ENCODE measurements at regions not wholly inside any gene's neighbourhood (a gene's known extent, or its start where the extent isn't known, plus 50 kb on each side); places are given as distances from the start of the nearest gene placed in this dataset.
"Not testable (repeated sequence)": the region's sequence is repeated elsewhere in the genome, so short reads cannot be mapped to it uniquely, and the experiment has no call there.

DNA sequence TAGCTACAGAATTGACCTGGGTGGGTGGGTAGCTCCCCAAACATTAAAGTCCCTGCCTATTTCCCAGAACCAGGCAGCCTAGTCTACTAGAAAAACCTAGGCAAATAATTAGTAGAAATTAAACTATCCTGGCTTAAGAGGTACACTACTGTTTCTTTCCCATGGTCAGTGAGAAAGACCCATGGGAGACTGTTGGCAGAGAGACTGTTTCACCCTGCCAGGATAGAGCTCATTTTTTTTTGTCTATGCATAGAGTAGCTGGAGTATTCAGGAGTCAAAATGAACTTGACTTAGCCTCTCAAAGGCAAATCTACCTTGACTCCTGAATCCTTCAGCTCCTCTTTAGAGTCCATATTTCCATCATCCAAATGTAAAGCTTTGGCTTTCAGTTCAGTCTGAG, 107.0 kb upstream of the AR start:
- Mint-ChIP-seq H3K27me3 (ENCODE audit: unreplicated experiment) (peaks cover 1% of the 10 kb centered on the region), H3K4me1 (ENCODE audit: unreplicated experiment) (no peaks in the 10 kb centered on the region), H3K36me3 (ENCODE audit: low read depth, unreplicated experiment) (no peaks in the 10 kb centered on the region), H3K9me3 (ENCODE audit: unreplicated experiment) (no peaks in the 10 kb centered on the region), H3K4me3 (ENCODE audit: unreplicated experiment) (no peak overlapping the region), H3K27ac (ENCODE audit: unreplicated experiment) (no peak overlapping the region)
- TF ChIP-seq, protein P1, sequence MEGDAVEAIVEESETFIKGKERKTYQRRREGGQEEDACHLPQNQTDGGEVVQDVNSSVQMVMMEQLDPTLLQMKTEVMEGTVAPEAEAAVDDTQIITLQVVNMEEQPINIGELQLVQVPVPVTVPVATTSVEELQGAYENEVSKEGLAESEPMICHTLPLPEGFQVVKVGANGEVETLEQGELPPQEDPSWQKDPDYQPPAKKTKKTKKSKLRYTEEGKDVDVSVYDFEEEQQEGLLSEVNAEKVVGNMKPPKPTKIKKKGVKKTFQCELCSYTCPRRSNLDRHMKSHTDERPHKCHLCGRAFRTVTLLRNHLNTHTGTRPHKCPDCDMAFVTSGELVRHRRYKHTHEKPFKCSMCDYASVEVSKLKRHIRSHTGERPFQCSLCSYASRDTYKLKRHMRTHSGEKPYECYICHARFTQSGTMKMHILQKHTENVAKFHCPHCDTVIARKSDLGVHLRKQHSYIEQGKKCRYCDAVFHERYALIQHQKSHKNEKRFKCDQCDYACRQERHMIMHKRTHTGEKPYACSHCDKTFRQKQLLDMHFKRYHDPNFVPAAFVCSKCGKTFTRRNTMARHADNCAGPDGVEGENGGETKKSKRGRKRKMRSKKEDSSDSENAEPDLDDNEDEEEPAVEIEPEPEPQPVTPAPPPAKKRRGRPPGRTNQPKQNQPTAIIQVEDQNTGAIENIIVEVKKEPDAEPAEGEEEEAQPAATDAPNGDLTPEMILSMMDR (IDR thresholded peaks at IDR 0.05; ENCODE audit: unreplicated experiment), result no peak
- DNase-seq (ENCODE audit: low spot score), result no peak

DNA sequence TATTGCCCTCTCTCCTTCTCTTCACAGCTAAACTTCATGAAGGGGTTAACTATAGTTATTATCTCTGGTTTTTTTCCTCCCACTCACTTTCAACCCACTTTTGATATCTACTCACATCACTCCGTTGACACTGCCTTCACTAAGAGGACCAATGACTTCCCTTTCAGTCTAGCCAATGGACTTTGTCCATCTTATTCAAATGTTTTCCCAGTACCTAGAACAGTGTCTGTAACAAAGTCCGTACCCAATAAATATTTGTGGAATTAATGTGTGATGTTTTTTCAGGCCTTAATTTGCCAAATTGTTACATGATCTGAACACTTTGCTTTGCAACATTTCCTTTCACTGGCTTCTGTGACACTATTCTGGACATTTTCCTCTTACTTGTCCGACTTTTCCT, 106.0 kb upstream of the AR start:
- H3K4me3 Mint-ChIP-seq (ENCODE audit: unreplicated experiment), result no peak overlapping the region
- no peak for DNase-seq (ENCODE audit: low spot score)
- no peaks in the 10 kb centered on the region for H3K36me3 Mint-ChIP-seq (ENCODE audit: low read depth, unreplicated experiment)
- H3K9me3 Mint-ChIP-seq (ENCODE audit: unreplicated experiment), result no peaks in the 10 kb centered on the region
- no peaks in the 10 kb centered on the region for H3K4me1 Mint-ChIP-seq (ENCODE audit: unreplicated experiment)
- H3K27me3 Mint-ChIP-seq (ENCODE audit: unreplicated experiment), result peaks cover 1% of the 10 kb centered on the region
- TF ChIP-seq, protein P1 (IDR thresholded peaks at IDR 0.05; ENCODE audit: unreplicated experiment), result no peak
- H3K27ac Mint-ChIP-seq (ENCODE audit: unreplicated experiment), result no peak overlapping the region

DNA sequence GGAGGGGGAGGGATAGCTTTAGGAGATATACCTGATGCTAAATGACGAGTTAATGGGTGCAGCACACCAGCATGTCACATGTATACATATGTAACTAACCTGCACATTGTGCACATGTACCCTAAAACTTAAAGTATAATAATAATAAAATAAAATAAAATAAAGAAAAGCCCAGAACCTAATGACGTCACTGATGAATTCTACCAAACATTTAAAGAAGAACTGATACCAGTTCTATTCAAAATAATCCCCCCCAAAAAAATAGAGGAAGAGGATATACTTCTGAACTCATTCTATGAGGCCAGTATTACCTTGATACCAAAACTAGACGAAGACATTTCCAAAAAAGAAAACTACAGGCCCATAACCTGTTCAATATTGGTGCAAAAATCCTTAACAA, 68.6 kb upstream of the AR start:
- not testable (repeated sequence) for H3K36me3 Mint-ChIP-seq (ENCODE audit: low read depth, unreplicated experiment); H3K27me3 Mint-ChIP-seq (ENCODE audit: unreplicated experiment); H3K27ac Mint-ChIP-seq (ENCODE audit: unreplicated experiment); H3K4me1 Mint-ChIP-seq (ENCODE audit: unreplicated experiment); H3K9me3 Mint-ChIP-seq (ENCODE audit: unreplicated experiment); H3K4me3 Mint-ChIP-seq (ENCODE audit: unreplicated experiment); DNase-seq (ENCODE audit: low spot score)

DNA sequence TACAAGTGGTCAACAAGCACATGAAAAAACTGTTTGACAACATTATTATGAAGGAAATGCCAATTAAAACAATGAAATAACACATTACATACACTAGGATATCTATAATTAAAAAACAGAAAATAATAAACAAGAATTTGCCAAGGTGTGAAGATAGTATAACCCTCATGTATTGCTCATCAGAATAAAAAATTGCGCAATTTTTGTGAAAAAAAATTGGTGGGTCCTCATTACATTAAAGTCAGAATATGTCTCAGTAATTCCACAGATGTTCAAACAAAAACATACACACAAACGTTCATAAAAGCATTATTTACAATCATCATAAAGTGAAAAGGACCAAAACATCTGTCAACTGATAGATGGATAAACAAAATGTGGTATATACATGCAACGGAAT, 63.0 kb upstream of the AR start:
- DNase-seq (ENCODE audit: low spot score), result no peak
- H3K9me3 Mint-ChIP-seq (ENCODE audit: unreplicated experiment), result no peaks in the 10 kb centered on the region
- no peaks in the 10 kb centered on the region for H3K36me3 Mint-ChIP-seq (ENCODE audit: low read depth, unreplicated experiment)
- H3K4me3 Mint-ChIP-seq (ENCODE audit: unreplicated experiment), result no peak overlapping the region
- H3K4me1 Mint-ChIP-seq (ENCODE audit: unreplicated experiment), result no peaks in the 10 kb centered on the region
- H3K27me3 Mint-ChIP-seq (ENCODE audit: unreplicated experiment), result no peaks in the 10 kb centered on the region
- TF ChIP-seq, protein P1 (IDR thresholded peaks at IDR 0.05; ENCODE audit: unreplicated experiment), result no peak
- no peak overlapping the region for H3K27ac Mint-ChIP-seq (ENCODE audit: unreplicated experiment)
